Erythroblast (primary cell): ENCODE measurements at regions not wholly inside any gene's neighbourhood (a gene's known extent, or its start where the extent isn't known, plus 50 kb on each side); places are given as distances from the start of the nearest gene placed in this dataset.

Experiments
- GATA1 ChIP-seq: IDR thresholded peaks from 2 replicates; pipeline ENCODE4 v1.6.1; 2011; ENCODE audit warnings: low read depth, mild to moderate bottlenecking, control low read depth, low read length, moderate library complexity
- POLR2A ChIP-seq: IDR thresholded peaks from 2 replicates; pipeline ENCODE4 v1.6.1; 2011; ENCODE audit warnings: mild to moderate bottlenecking, low read length

DNA sequence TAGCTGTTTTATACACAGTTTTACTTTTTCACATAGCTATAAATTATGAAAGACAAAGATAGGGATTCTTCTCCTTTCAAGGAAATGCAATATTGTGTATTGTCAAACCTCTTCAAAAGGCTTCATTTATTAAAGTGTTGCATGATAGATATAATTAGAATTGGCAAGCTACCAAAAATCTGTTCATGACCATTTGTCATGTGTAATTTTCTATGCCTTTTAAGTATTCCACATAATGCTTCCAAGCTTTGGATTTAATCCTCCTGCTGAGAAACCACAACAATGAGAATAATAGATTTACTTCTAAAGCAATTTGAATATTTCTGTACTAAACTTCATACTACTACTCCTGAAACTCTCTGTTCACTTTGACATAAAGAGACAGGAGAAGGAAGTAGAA is 403.2 kb upstream of the CCDC179 start:
- TF ChIP-seq POLR2A (no peak), GATA1 (no peak)
